Thoracic aorta (tissue), 2 donors: ENCODE measurements at regions not wholly inside any gene's neighbourhood (a gene's known extent, or its start where the extent isn't known, plus 50 kb on each side); places are given as distances from the start of the nearest gene placed in this dataset.

Experiments used
- ATAC-seq: fragments of 150-250 bp; one replicate; pipeline ENCODE4 v1.8.0; 2017; ENCODE audit warnings: low read depth; ENCODE audit not compliant: insufficient number of reproducible peaks, low FRiP score
- DNase-seq: peaks from one replicate; pipeline ENCODE4 v3.0.0-alpha.2; 2020; ENCODE audit warnings: low spot score
- H3K27ac ChIP-seq, 2 donors: fragments of 200-600 bp; sonication (generic); 1 replicate in 1 of 2; 2 replicates in 1 of 2; pipeline ENCODE4 v1.5.1; 2016; ENCODE audit warnings: mild to moderate bottlenecking in 2 of 2, moderate library complexity in 2 of 2
- H3K27me3 ChIP-seq: fragments of 200-600 bp; sonication (generic); replicated peaks from 2 replicates; pipeline ENCODE4 v1.6.0; 2016; ENCODE audit warnings: mild to moderate bottlenecking; ENCODE audit not compliant: insufficient read depth
- H3K36me3 ChIP-seq: fragments of 200-600 bp; sonication (generic); one replicate; pipeline ENCODE4 v1.5.1; 2016
- H3K4me1 ChIP-seq, 2 donors: fragments of 200-600 bp; sonication (generic); 1 replicate in 1 of 2; 2 replicates in 1 of 2; pipeline versions ENCODE4 v1.5.1 to v1.6.0; 2016; ENCODE audit warnings: low read depth in 2 of 2, mild to moderate bottlenecking in 1 of 2; ENCODE audit not compliant: control insufficient read depth in 1 of 2
- H3K4me3 ChIP-seq: fragments of 200-600 bp; sonication (generic); 2 replicates; pipeline ENCODE4 v1.5.1; 2016; ENCODE audit warnings: mild to moderate bottlenecking
- H3K9me3 ChIP-seq: fragments of 200-600 bp; sonication (generic); 2 replicates; pipeline ENCODE4 v1.5.1; 2016
- TF ChIP-seq, protein P1 (sequence below): fragments of 200-600 bp; sonication (generic); IDR thresholded peaks from one replicate; pipeline ENCODE4 v1.5.1; 2019; ENCODE audit warnings: antibody characterized with exemption

DNA sequence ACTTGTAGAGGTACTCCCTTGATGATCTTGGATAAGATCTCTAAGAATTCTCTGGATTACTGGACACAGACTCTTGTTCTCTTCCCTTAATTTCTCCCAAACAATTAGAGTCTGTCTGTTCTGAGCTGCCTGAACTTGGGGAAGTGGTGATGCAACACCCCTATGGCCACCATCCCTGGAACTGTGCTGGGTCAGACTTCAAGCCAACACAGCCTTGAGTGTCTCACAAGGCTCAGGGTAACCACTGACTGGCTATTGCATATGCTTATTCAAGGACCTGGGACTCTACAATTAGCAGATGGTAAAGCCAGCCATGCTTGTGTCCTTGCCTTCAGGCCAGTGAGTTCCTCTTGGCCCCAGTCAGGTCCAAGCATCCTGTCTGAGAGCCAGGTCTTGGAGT is 504.5 kb downstream of the MAN2A1 start:
- no peaks in the 10 kb centered on the region for H3K36me3 ChIP-seq
- H3K9me3 ChIP-seq = no peaks in the 10 kb centered on the region
- no peak overlapping the region for H3K27ac ChIP-seq
- DNase-seq (no peak), ATAC-seq (no peak)
- H3K4me1 ChIP-seq = no peaks in the 10 kb centered on the region
- H3K27me3 ChIP-seq = no peaks in the 10 kb centered on the region
- TF ChIP-seq, protein P1, sequence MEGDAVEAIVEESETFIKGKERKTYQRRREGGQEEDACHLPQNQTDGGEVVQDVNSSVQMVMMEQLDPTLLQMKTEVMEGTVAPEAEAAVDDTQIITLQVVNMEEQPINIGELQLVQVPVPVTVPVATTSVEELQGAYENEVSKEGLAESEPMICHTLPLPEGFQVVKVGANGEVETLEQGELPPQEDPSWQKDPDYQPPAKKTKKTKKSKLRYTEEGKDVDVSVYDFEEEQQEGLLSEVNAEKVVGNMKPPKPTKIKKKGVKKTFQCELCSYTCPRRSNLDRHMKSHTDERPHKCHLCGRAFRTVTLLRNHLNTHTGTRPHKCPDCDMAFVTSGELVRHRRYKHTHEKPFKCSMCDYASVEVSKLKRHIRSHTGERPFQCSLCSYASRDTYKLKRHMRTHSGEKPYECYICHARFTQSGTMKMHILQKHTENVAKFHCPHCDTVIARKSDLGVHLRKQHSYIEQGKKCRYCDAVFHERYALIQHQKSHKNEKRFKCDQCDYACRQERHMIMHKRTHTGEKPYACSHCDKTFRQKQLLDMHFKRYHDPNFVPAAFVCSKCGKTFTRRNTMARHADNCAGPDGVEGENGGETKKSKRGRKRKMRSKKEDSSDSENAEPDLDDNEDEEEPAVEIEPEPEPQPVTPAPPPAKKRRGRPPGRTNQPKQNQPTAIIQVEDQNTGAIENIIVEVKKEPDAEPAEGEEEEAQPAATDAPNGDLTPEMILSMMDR = no peak
- H3K4me3 ChIP-seq = no peak overlapping the region

DNA sequence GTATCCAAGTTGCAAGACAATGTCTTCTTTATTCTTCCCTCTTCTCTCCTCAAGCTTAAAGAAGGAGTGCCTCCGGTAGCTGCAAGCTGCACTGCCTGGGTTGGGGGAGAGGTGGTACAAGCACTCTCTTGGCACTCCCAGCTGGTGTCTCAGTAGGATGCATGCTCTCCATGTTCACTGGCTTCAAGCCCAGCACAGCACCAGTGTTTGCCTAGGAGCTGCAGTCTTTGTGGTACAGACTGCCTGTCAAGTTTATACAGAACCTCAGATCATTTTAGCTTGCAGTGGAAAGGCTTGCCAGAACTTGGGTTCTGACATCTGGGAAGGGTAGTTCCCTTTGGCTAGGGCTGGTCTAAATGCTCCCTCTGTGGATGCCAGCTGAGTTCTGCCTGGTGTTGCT is 505.6 kb downstream of the MAN2A1 start:
- H3K27me3 ChIP-seq = no peaks in the 10 kb centered on the region
- H3K9me3 ChIP-seq = peaks cover 4% of the 10 kb centered on the region
- TF ChIP-seq, protein P1 = no peak
- no peaks in the 10 kb centered on the region for H3K36me3 ChIP-seq
- ATAC-seq = no peak
- DNase-seq = no peak
- no peak overlapping the region for H3K4me3 ChIP-seq
- no peak overlapping the region for H3K27ac ChIP-seq
- H3K4me1 ChIP-seq = no peaks in the 10 kb centered on the region

DNA sequence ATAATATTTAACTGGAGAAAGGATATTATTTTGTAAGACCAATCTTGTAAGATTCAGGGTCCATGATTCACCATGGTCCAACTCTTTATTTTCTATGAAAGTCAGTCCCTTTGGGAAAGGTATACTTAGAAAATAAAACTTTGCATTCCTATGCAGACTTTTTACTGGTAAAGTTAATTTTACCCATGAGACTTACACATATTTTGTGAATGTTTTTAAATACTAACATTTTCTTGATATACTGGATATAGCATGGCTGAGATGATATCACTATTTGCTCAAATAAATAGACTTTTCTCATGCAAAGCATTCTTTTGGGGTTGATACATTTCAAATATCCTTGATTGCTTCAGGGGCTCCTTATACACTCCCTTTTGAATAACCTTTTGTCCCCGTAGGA is 512.1 kb downstream of the MAN2A1 start:
- Histone ChIP-seq H3K9me3 (peaks cover 4% of the 10 kb centered on the region), H3K27ac (no peak overlapping the region), H3K4me1 (no peaks in the 10 kb centered on the region), H3K4me3 (no peak overlapping the region), H3K27me3 (no peaks in the 10 kb centered on the region), H3K36me3 (no peaks in the 10 kb centered on the region)
- ATAC-seq = no peak
- TF ChIP-seq, protein P1 = no peak
- no peak for DNase-seq

DNA sequence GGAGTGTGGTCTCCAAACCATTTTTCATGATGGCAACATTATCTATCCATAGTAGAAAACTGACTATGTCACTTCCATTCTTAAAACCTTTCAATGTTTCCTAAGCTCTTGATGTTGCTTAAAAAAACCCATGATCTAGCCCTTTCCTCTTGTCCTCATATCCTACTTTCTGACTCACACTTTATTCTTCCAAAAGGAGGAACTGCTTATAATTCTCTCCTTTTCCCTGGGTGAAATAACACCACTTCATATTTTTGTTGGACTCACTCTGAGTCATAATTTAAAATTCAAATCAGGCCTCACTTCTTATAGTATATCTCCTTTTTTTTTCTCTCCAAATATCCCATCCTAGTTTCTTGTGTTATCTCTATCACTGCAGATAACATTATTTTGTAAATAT is 513.9 kb downstream of the MAN2A1 start:
- no peaks in the 10 kb centered on the region for H3K36me3 ChIP-seq
- TF ChIP-seq, protein P1 = no peak
- DNase-seq (no peak), ATAC-seq (no peak)
- no peaks in the 10 kb centered on the region for H3K27me3 ChIP-seq
- H3K4me1 ChIP-seq = no peaks in the 10 kb centered on the region
- no peak overlapping the region for H3K4me3 ChIP-seq
- H3K27ac ChIP-seq = no peak overlapping the region
- H3K9me3 ChIP-seq = peaks cover 4% of the 10 kb centered on the region

DNA sequence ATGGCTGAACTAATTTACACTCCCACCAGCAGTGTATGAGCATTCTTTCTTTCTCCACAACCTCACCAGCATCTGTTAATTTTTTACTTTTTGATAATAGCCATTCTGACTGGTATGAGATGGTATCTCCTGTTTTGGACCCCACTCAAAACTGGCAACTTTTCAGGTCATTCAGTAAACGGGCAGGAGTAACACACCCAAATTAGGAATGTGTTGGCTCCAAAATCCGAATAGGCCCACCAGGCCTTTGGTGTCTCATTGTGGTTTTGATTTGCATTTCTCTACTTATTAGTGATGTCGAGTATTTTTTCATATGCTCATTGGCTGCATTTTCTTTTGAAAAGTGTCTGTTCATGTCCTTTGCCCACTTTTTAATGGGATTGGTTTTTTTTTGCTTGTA is 517.1 kb downstream of the TMEM232 start:
- Histone ChIP-seq H3K36me3 (no peaks in the 10 kb centered on the region), H3K4me1 (no peaks in the 10 kb centered on the region), H3K9me3 (no peaks in the 10 kb centered on the region), H3K27ac (no peak overlapping the region), H3K27me3 (no peaks in the 10 kb centered on the region), H3K4me3 (no peak overlapping the region)
- DNase-seq = no peak
- ATAC-seq = no peak
- TF ChIP-seq, protein P1 = no peak
